T-helper 17 cell (primary cell): ENCODE measurements at regions not wholly inside any gene's neighbourhood (a gene's known extent, or its start where the extent isn't known, plus 50 kb on each side); places are given as distances from the start of the nearest gene placed in this dataset.

Experiments
- ATAC-seq: fragments of 150-1000 bp; cut with Tn5 transposase; 2 replicates; pipeline ENCODE4 v1.10.0; 2021; ENCODE audit warnings: mild to moderate bottlenecking, moderate library complexity
- DNase-seq, 3 donors: peaks; one replicate each; pipeline versions ENCODE4 v3.0.0 to v3.0.0-alpha.2; 2020 to 2021
- H3K9me3 ChIP-seq: one replicate; pipeline ENCODE4 v1.7.0; 2013; ENCODE audit warnings: low read length, mild to moderate bottlenecking; ENCODE audit not compliant: control insufficient read depth, poor library complexity, severe bottlenecking
- H3K27ac Mint-ChIP-seq: one replicate; pipeline ENCODE4 v1.8.0; 2022; ENCODE audit warnings: mild to moderate bottlenecking, moderate library complexity, mixed read lengths
- H3K27me3 Mint-ChIP-seq: one replicate; pipeline ENCODE4 v1.8.0; 2022; ENCODE audit warnings: mixed read lengths
- H3K36me3 Mint-ChIP-seq: one replicate; pipeline ENCODE4 v1.8.0; 2022; ENCODE audit warnings: low read depth, mixed read lengths
- H3K4me1 Mint-ChIP-seq: one replicate; pipeline ENCODE4 v1.8.0; 2022; ENCODE audit warnings: mild to moderate bottlenecking, mixed read lengths
- H3K4me3 Mint-ChIP-seq: one replicate; pipeline ENCODE4 v1.8.0; 2022; ENCODE audit warnings: mild to moderate bottlenecking, moderate library complexity, mixed read lengths

- no peaks in the 10 kb centered on the region for H3K36me3 Mint-ChIP-seq
- no peaks in the 10 kb centered on the region for H3K4me1 Mint-ChIP-seq
- H3K9me3 ChIP-seq = no peaks in the 10 kb centered on the region
- DNase-seq (no peak), ATAC-seq (no peak)
- no peak overlapping the region for H3K4me3 Mint-ChIP-seq
- H3K27me3 Mint-ChIP-seq = peaks cover 5% of the 10 kb centered on the region
- no peak overlapping the region for H3K27ac Mint-ChIP-seq
These were observed 285.6 kb downstream of the NR4A2 start for GRCh38 chr2:156046900-156047299.

DNA sequence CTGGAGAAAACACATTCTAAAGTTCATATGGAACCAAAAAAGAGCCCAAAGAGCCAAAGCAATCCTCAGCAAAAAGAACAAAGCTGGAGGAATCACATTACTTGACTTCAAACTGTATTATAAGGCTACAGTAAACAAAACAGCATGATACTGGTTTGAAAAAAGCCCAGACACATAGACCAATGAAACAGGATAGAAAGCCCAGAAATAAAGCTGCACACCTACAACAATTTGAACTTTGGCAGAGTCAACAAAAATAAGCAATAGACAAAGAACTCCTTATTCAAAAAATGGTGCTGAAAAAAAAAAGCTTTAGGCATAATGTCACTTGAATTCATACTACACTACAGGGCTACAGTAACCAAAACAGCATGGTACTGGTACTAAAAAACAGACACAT is 289.6 kb downstream of the NR4A2 start:
- Mint-ChIP-seq H3K27ac (no peak overlapping the region), H3K4me1 (no peaks in the 10 kb centered on the region), H3K4me3 (no peak overlapping the region), H3K36me3 (no peaks in the 10 kb centered on the region), H3K27me3 (peaks cover 5% of the 10 kb centered on the region)
- DNase-seq (no peak), ATAC-seq (no peak)
- H3K9me3 ChIP-seq = no peaks in the 10 kb centered on the region

DNA sequence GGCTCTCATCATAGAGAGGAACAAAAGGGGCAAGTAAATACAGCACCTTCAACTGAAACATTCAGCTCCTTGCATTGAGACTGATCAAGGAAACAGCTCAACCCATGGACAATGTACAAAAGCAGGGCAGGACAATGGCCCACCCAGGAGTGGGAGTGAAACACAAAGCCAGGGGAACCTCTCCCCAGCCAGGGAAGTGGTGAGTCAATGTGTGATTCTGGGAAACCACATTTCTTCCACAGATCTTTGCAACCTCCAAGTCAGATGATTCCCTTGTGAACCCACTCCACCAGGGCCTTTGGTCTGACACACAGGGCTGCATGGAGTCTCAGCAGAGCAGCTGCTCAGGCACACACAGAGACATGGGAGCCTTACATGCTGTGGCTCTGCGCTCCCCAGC is 294.5 kb downstream of the NR4A2 start:
- no peaks in the 10 kb centered on the region for H3K9me3 ChIP-seq
- H3K27ac Mint-ChIP-seq = no peak overlapping the region
- DNase-seq = no peak
- H3K27me3 Mint-ChIP-seq = peaks cover 7% of the 10 kb centered on the region
- ATAC-seq = no peak
- no peak overlapping the region for H3K4me3 Mint-ChIP-seq
- no peaks in the 10 kb centered on the region for H3K36me3 Mint-ChIP-seq
- no peaks in the 10 kb centered on the region for H3K4me1 Mint-ChIP-seq

DNA sequence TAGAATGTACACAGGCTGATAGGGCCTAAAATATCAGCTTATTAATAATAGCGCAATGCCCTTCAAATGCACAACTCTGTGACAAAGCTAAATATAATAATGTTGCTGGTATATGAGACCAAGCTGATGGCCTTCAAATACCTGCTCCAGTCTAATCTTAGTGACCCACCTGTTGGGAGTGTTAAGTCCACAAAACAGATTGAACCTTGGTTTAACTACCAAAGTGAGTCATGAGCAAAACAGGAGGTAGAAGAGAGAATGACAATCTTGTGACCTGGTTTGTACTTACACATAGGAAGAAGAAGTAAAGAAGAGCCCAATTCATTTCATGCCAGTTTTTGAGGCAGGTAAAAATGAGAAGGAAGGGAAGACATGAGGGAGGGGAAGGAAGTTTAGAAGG is 295.0 kb downstream of the NR4A2 start:
- Mint-ChIP-seq H3K4me3 (no peak overlapping the region), H3K27me3 (peaks cover 7% of the 10 kb centered on the region), H3K27ac (no peak overlapping the region), H3K36me3 (no peaks in the 10 kb centered on the region), H3K4me1 (no peaks in the 10 kb centered on the region)
- H3K9me3 ChIP-seq = no peaks in the 10 kb centered on the region
- DNase-seq = no peak
- ATAC-seq = no peak

- no peaks in the 10 kb centered on the region for H3K9me3 ChIP-seq
- DNase-seq = no peak
- H3K4me3 Mint-ChIP-seq = no peak overlapping the region
- no peaks in the 10 kb centered on the region for H3K4me1 Mint-ChIP-seq
- ATAC-seq = no peak
- H3K27ac Mint-ChIP-seq = no peak overlapping the region
- peaks cover 13% of the 10 kb centered on the region for H3K27me3 Mint-ChIP-seq
- peaks cover 2% of the 10 kb centered on the region for H3K36me3 Mint-ChIP-seq
These were observed 301.4 kb downstream of the NR4A2 start for GRCh38 chr2:156031121-156031520.

- ATAC-seq = no peak
- no peak for DNase-seq
- no peaks in the 10 kb centered on the region for H3K36me3 Mint-ChIP-seq
- H3K9me3 ChIP-seq = no peaks in the 10 kb centered on the region
- H3K4me1 Mint-ChIP-seq = no peaks in the 10 kb centered on the region
- no peak overlapping the region for H3K27ac Mint-ChIP-seq
- H3K27me3 Mint-ChIP-seq = peaks cover 21% of the 10 kb centered on the region
- no peak overlapping the region for H3K4me3 Mint-ChIP-seq
These were observed 309.2 kb downstream of the NR4A2 start for GRCh38 chr2:156023229-156023869.

DNA sequence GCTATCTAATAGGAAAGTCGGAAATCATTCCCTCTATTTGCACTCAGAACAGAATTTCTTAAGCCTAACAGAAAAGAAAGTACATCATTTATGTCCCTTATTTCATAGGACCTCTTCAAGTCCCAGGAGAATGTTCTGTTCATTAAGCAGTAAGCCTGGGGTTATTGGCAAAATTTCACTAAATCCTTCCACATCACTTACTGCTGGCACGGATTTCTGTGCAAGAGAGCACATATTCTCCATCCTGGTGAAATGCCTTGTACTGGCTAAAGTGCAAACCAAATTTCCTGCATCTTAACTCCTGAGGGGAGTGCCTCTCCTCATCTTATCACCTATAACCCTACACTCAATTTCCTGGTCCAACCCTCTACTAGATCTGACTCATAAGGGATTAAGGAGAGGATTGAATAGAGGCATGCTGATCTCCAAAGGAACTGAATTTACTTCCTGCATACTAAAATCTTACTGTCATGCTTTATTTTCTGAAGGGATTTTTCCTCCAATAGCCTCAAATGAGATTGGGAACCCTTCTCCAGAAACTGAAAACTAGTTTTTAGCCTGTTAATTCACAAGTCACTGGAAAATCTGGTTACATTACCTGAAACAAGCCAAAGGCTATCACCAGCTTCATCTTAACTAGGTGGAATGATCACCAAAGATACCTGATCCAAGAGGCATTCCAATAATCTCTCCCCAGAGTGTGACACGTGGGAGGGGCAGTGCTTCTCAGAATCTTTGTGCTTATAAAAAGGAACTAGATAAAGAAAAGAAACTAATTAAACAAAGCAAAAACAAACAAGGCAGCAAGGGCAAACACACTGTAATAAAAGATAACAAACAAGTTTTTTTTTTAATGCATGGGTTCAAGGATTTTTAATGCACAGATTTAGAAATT is 311.1 kb downstream of the NR4A2 start:
- peaks cover 19% of the 10 kb centered on the region for H3K27me3 Mint-ChIP-seq
- ATAC-seq (no peak), DNase-seq (no peak)
- no peak overlapping the region for H3K4me3 Mint-ChIP-seq
- H3K4me1 Mint-ChIP-seq = no peaks in the 10 kb centered on the region
- no peak overlapping the region for H3K27ac Mint-ChIP-seq
- H3K36me3 Mint-ChIP-seq = no peaks in the 10 kb centered on the region
- H3K9me3 ChIP-seq = no peaks in the 10 kb centered on the region

DNA sequence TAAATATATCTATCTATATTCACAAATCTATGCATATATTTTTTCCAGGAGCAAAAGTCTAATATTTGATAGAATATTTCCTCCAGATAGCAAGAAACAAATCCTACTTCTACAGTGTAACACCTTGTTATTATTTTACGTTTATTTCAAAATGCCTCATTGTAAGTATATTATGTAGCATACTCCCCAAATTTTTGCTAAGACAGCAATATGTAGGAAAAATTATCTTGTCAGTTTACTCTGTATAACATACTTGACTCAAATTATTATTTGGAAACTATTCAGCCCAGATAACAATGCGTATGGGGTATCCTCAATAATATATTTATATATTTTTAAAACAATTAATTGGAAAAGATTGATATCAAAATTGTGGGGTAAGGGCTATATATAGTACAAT is 313.2 kb downstream of the NR4A2 start:
- DNase-seq (no peak), ATAC-seq (no peak)
- H3K9me3 ChIP-seq = no peaks in the 10 kb centered on the region
- H3K4me3 Mint-ChIP-seq = no peak overlapping the region
- H3K27me3 Mint-ChIP-seq = peaks cover 24% of the 10 kb centered on the region
- H3K36me3 Mint-ChIP-seq = no peaks in the 10 kb centered on the region
- H3K4me1 Mint-ChIP-seq = no peaks in the 10 kb centered on the region
- no peak overlapping the region for H3K27ac Mint-ChIP-seq

DNA sequence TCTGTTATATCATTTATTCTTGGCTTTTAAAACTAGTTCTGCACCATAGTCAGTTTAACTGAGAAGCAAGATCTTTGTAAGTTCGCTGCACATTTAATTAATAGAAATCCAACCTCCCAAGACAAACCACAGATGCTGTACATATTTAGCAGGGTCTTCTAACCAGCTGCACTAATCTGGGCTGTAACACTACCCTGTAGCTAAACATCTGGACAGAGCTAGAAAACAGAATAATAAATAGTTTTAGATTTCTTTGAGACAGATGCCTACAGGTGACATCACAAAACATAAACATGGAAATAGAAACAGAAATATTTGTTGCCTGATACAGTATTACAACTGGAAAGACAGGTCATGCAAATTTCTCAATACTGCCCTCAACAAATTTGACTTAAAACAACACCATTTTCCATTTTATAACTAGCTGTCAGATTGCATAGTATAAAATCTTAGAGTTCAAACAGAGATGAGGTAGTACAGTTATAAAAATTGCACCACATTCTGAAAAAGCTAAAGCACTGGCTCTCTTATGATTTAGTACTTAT is 315.1 kb downstream of the NR4A2 start:
- Mint-ChIP-seq H3K27me3 (peaks cover 24% of the 10 kb centered on the region), H3K27ac (no peak overlapping the region), H3K4me3 (no peak overlapping the region), H3K4me1 (no peaks in the 10 kb centered on the region), H3K36me3 (no peaks in the 10 kb centered on the region)
- no peak for DNase-seq
- H3K9me3 ChIP-seq = no peaks in the 10 kb centered on the region
- ATAC-seq = no peak

- DNase-seq (no peak), ATAC-seq (no peak)
- no peaks in the 10 kb centered on the region for H3K9me3 ChIP-seq
- Mint-ChIP-seq H3K36me3 (no peaks in the 10 kb centered on the region), H3K27ac (no peak overlapping the region), H3K4me3 (no peak overlapping the region), H3K27me3 (peaks cover 12% of the 10 kb centered on the region), H3K4me1 (no peaks in the 10 kb centered on the region)
These were observed 323.2 kb downstream of the NR4A2 start for GRCh38 chr2:156009293-156009692.

DNA sequence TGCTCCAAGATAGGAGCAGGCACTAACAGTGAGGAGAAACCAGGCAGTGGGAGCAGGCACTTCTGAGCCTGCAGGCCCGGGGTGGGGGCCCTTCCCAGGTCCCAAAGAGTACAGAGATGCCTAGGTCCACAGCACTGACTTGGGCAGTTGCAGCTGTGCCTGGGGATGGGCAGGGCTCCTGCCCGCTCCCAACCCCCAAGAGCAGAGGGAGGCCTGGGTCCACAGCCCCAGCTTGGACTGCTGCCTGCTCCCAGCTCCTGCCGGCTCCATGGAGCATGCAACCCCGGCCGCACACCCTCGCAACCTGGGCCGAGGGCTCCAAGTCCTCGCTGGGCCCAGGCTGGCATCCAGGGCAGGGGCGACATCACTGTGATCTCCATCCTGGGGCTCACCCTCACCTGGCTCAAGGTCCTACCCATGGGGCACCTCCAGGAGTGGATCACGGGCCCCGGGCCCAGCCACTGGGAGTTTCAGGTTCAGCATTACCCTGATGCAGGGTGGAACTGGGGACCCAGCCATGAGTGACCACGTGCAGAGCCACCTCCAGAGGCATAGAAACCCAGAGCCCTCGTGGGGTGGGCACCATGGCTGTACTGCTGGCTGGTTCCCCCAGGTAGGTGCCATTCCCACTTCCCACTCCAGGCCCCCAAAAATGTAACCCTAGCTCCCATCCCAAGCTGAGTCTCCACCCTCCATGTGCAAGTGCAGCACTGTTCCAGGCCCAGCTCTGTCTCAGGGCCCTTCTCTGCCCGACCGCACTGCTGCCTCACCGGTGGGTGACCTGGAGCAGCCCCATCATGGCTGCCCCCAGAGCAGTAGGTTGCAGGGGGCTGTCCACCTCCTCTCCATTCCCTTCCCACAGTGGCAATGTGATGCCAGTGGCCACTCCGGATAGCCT is 325.6 kb downstream of the NR4A2 start:
- DNase-seq (no peak), ATAC-seq (no peak)
- Mint-ChIP-seq H3K4me1 (peaks cover 2% of the 10 kb centered on the region), H3K36me3 (no peaks in the 10 kb centered on the region), H3K27me3 (peaks cover 12% of the 10 kb centered on the region), H3K27ac (no peak overlapping the region), H3K4me3 (no peak overlapping the region)
- no peaks in the 10 kb centered on the region for H3K9me3 ChIP-seq

DNA sequence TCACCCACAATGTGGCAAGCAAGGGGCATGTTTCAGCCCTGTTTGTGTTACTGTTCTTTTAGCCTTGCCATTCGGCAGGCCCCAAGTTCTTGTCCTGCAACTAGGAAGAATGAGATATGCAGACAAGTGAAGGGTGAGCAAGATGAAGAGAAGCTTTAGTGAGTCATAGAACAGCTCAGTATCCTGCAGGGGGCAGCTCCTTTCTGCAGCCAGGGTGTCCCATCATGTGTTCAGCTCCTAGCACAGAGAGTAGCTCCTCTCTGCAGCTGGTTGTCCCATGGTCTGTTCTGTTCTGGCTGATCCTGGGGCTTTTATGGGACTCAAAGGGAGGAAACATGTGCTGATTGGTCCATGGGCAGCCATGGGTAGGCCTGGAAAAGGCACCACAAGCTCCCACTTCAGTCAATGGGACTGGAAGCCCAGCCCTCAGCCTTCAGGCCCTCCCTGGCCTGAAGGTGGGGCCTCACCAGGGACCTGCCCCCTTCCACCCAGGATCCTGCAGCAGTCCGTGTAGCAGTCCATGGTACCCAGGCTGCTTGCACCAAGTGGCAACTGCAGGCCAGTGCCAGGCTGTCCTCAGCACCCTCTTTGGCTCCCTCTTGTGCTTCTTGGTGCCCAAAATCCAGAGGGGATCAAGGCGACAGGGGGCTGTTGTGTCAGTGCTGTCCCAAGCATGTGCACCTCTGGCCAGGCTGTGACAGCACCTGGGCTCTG is 326.4 kb downstream of the NR4A2 start:
- H3K9me3 ChIP-seq = no peaks in the 10 kb centered on the region
- Mint-ChIP-seq H3K4me1 (peaks cover 2% of the 10 kb centered on the region), H3K27me3 (peaks cover 12% of the 10 kb centered on the region), H3K27ac (no peak overlapping the region), H3K4me3 (no peak overlapping the region), H3K36me3 (no peaks in the 10 kb centered on the region)
- no peak for ATAC-seq
- DNase-seq = no peak
